BLaER1 treated with 17β-estradiol and CSF1 and Interleukin-3, amounts not matched to agents 10 nM and 100 nM (cell line): ENCODE measurements at regions not wholly inside any gene's neighbourhood (a gene's known extent, or its start where the extent isn't known, plus 50 kb on each side); places are given as distances from the start of the nearest gene placed in this dataset.
A peak's percentile ranks its signal among the peaks of the same experiment; 100 is the strongest.
"Not testable (repeated sequence)": the region's sequence is repeated elsewhere in the genome, so short reads cannot be mapped to it uniquely, and the experiment has no call there.

Experiments
- H3K27ac ChIP-seq, 11 experiments: shearing (Covaris generic); formaldehyde crosslinking; 2 replicates each; pipeline ENCODE4 v1.8.1; 2022
- H3K27me3 ChIP-seq, 11 experiments: shearing (Covaris generic); formaldehyde crosslinking; 2 replicates each; pipeline ENCODE4 v1.8.1; 2022
- H3K36me3 ChIP-seq, 11 experiments: shearing (Covaris generic); formaldehyde crosslinking; 2 replicates each; pipeline ENCODE4 v1.8.1; 2022
- H3K4me1 ChIP-seq, 10 experiments: shearing (Covaris generic); formaldehyde crosslinking; 2 replicates each; pipeline ENCODE4 v1.8.1; 2022
- H3K4me2 ChIP-seq, 11 experiments: shearing (Covaris generic); formaldehyde crosslinking; 2 replicates each; pipeline ENCODE4 v1.8.1; 2022
- H3K4me3 ChIP-seq, 10 experiments: shearing (Covaris generic); formaldehyde crosslinking; 2 replicates each; pipeline ENCODE4 v1.8.1; 2022
- H3K9ac ChIP-seq, 11 experiments: shearing (Covaris generic); formaldehyde crosslinking; 2 replicates each; pipeline ENCODE4 v1.8.1; 2022
- H3K9me3 ChIP-seq, 11 experiments: shearing (Covaris generic); formaldehyde crosslinking; replicated peaks in 1 of 11; 2 replicates each; pipeline ENCODE4 v1.8.1; 2022
- H4K20me1 ChIP-seq, 11 experiments: shearing (Covaris generic); formaldehyde crosslinking; 2 replicates each; pipeline ENCODE4 v1.8.1; 2022
- Cebpa-rat ChIP-seq, 11 experiments: shearing (Covaris generic); IDR thresholded peaks; 2 replicates each; pipeline ENCODE4 v1.8.1; 2022

- H3K4me1 ChIP-seq = no peaks in the 10 kb centered on the region
- no peaks in the 10 kb centered on the region for H4K20me1 ChIP-seq
- H3K4me3 ChIP-seq = no peak overlapping the region
- H3K36me3 ChIP-seq = no peaks in the 10 kb centered on the region
- H3K9ac ChIP-seq = no peak overlapping the region
- H3K9me3 ChIP-seq = peaks cover 8 to 11% (median 10%) of the 10 kb centered on the region in 11 experiments; a peak in 17 of 22 replicates
- H3K27me3 ChIP-seq = no peaks in the 10 kb centered on the region
- no peak for TF ChIP-seq Cebpa-rat (IDR thresholded peaks at IDR 0.05)
- H3K27ac ChIP-seq = no peak overlapping the region
- H3K4me2 ChIP-seq = peak overlapping the region in 3 of 11 experiments; percentile 17 to 19 (median 18); a peak in 2 of 22 replicates
Measured at GRCh38 chr11:121358760-121359159, 66.2 kb downstream of the SC5D start.

GRCh38 chr11:121359591-121359990 is 67.0 kb downstream of the SC5D start:
- Histone ChIP-seq H3K36me3 (no peaks in the 10 kb centered on the region), H3K4me1 (no peaks in the 10 kb centered on the region), H3K27ac (no peak overlapping the region), H4K20me1 (no peaks in the 10 kb centered on the region), H3K4me2 (no peak overlapping the region), H3K27me3 (no peaks in the 10 kb centered on the region), H3K4me3 (no peak overlapping the region), H3K9ac (no peak overlapping the region), H3K9me3 (peaks cover 9 to 20% (median 18%) of the 10 kb centered on the region in 11 experiments; a peak in 19 of 22 replicates)
- no peak for TF ChIP-seq Cebpa-rat (IDR thresholded peaks at IDR 0.05)

- not testable (repeated sequence) for H4K20me1 ChIP-seq, H3K27me3 ChIP-seq, H3K27ac ChIP-seq, H3K4me3 ChIP-seq, H3K4me2 ChIP-seq, H3K9ac ChIP-seq, H3K36me3 ChIP-seq
- H3K9me3 ChIP-seq = peaks cover 9 to 30% (median 24%) of the 10 kb centered on the region in 11 experiments; a peak in 19 of 22 replicates
- H3K4me1 ChIP-seq = peaks cover 13 to 30% (median 26%) of the 10 kb centered on the region in 10 experiments
Measured at GRCh38 chr11:121362955-121363354, 70.4 kb downstream of the SC5D start.

GRCh38 chr11:121365304-121365703 is 72.7 kb downstream of the SC5D start:
- H3K9ac ChIP-seq = no peak overlapping the region
- TF ChIP-seq Cebpa-rat (IDR thresholded peaks at IDR 0.05) = no peak
- peak overlapping the region in 6 of 11 experiments; percentile 1 to 85 (median 82); a peak in 8 of 22 replicates for H3K4me2 ChIP-seq
- no peak overlapping the region for H3K4me3 ChIP-seq
- no peaks in the 10 kb centered on the region for H3K27me3 ChIP-seq
- H3K36me3 ChIP-seq = no peaks in the 10 kb centered on the region
- H3K4me1 ChIP-seq = peaks cover 16 to 44% (median 36%) of the 10 kb centered on the region in 10 experiments
- no peak overlapping the region for H3K27ac ChIP-seq
- peaks cover 9 to 30% (median 24%) of the 10 kb centered on the region in 11 experiments; a peak in 19 of 22 replicates for H3K9me3 ChIP-seq
- H4K20me1 ChIP-seq = no peaks in the 10 kb centered on the region

- Histone ChIP-seq H3K27ac (peak overlapping the region in 2 of 11 experiments; percentile 66 to 71; a peak in 3 of 22 replicates), H4K20me1 (no peaks in the 10 kb centered on the region), H3K9me3 (peaks cover 11 to 35% (median 26%) of the 10 kb centered on the region in 11 experiments; a peak in 19 of 22 replicates), H3K4me3 (no peak overlapping the region), H3K27me3 (no peaks in the 10 kb centered on the region), H3K4me1 (peaks cover 16 to 44% (median 36%) of the 10 kb centered on the region in 10 experiments), H3K9ac (no peak overlapping the region), H3K36me3 (no peaks in the 10 kb centered on the region), H3K4me2 (peak overlapping the region in 9 of 11 experiments; percentile 73 to 85 (median 82); a peak in 17 of 22 replicates)
- no peak for TF ChIP-seq Cebpa-rat (IDR thresholded peaks at IDR 0.05)
Measured at GRCh38 chr11:121366038-121366437, 73.5 kb downstream of the SC5D start.

- Histone ChIP-seq H4K20me1 (no peaks in the 10 kb centered on the region), H3K36me3 (no peaks in the 10 kb centered on the region), H3K4me2 (peak overlapping the region; percentile 50 to 85 (median 81)), H3K27ac (peak overlapping the region in 8 of 11 experiments; percentile 27 to 71 (median 55); a peak in 14 of 22 replicates), H3K9me3 (peaks cover 11 to 42% (median 26%) of the 10 kb centered on the region in 11 experiments; a peak in 19 of 22 replicates), H3K9ac (peak overlapping the region in 8 of 11 experiments; percentile 0 to 59 (median 18); a peak in 12 of 22 replicates), H3K27me3 (no peaks in the 10 kb centered on the region), H3K4me3 (peak overlapping the region in 8 of 10 experiments; percentile 22 to 45 (median 28); a peak in 8 of 20 replicates), H3K4me1 (peaks cover 16 to 44% (median 37%) of the 10 kb centered on the region in 10 experiments)
- TF ChIP-seq Cebpa-rat (IDR thresholded peaks at IDR 0.05) = no peak
Measured at GRCh38 chr11:121367001-121367843, 74.7 kb downstream of the SC5D start.

- Histone ChIP-seq H3K9ac (peak overlapping the region in 4 of 11 experiments; percentile 0 to 39 (median 18); a peak in 4 of 22 replicates), H3K27ac (peak overlapping the region in 8 of 11 experiments; percentile 6 to 71 (median 50); a peak in 12 of 22 replicates), H3K4me1 (peaks cover 22 to 49% (median 42%) of the 10 kb centered on the region in 10 experiments), H3K27me3 (no peaks in the 10 kb centered on the region), H3K4me2 (peak overlapping the region; percentile 50 to 85 (median 81)), H3K4me3 (peak overlapping the region in 4 of 10 experiments; percentile 24 to 45 (median 32); a peak in 6 of 20 replicates), H4K20me1 (no peaks in the 10 kb centered on the region), H3K36me3 (no peaks in the 10 kb centered on the region), H3K9me3 (peaks cover 10 to 40% (median 25%) of the 10 kb centered on the region in 11 experiments; a peak in 19 of 22 replicates)
- no peak for TF ChIP-seq Cebpa-rat (IDR thresholded peaks at IDR 0.05)
Measured at GRCh38 chr11:121367844-121368225, 75.3 kb downstream of the SC5D start.

GRCh38 chr11:121368364-121369240 is 76.0 kb downstream of the SC5D start:
- Histone ChIP-seq H3K27me3 (no peaks in the 10 kb centered on the region), H4K20me1 (no peaks in the 10 kb centered on the region), H3K9ac (no peak overlapping the region), H3K4me1 (peaks cover 27 to 57% (median 49%) of the 10 kb centered on the region in 10 experiments), H3K4me2 (peak overlapping the region; percentile 50 to 85 (median 81); a peak in 18 of 22 replicates), H3K27ac (0 out of 22 replicates have a peak overlapping the region, but pooled peaks of 1 of the 11 experiments have one; percentile 50), H3K9me3 (peaks cover 2 to 32% (median 18%) of the 10 kb centered on the region in 11 experiments; a peak in 17 of 22 replicates), H3K36me3 (no peaks in the 10 kb centered on the region), H3K4me3 (no peak overlapping the region)
- no peak for TF ChIP-seq Cebpa-rat (IDR thresholded peaks at IDR 0.05)
